ENCODE measurements at regions not wholly inside any gene's neighbourhood (a gene's known extent, or its start where the extent isn't known, plus 50 kb on each side); places are given as distances from the start of the nearest gene placed in this dataset.
"Not testable (repeated sequence)": the region's sequence is repeated elsewhere in the genome, so short reads cannot be mapped to it uniquely, and the experiment has no call there.

DNA sequence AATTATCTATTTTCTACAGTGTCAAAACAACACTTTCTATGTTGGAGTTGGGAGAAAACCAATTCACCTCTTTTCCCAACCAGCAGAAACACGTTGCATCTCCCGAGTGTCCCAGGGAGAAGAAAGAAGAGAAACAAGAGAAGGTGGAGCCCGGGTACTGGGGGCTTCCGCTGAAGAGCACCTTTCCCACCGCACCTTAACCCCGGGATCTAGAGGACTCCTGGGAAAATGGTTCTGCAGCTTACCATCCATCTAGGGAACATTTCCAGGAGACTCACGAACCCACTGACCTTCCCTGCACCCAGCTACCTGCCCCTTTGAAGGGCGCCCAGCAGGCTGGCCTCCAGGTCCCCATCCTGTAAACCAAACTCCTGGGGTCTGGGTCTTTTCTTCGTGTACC is 346.8 kb downstream of the TCERG1L start:
- Histone ChIP-seq H3K36me3 (ENCODE audit: control insufficient read depth, insufficient read depth, low read length, severe bottlenecking) (no peaks in the 10 kb centered on the region), H3K9me3 (ENCODE audit: control insufficient read depth, low read length) (no peaks in the 10 kb centered on the region), H3K9ac (ENCODE audit: low read length) (no peak overlapping the region), H3K27me3 (replicated peaks; ENCODE audit: control insufficient read depth, insufficient read depth, low read length) (no peaks in the 10 kb centered on the region), H3K4me3 (ENCODE audit: low read length) (no peak overlapping the region), H3K4me1 (ENCODE audit: control insufficient read depth, insufficient read depth, low read length) (no peaks in the 10 kb centered on the region)
- DNase-seq (ENCODE audit: low read depth): no peak

DNA sequence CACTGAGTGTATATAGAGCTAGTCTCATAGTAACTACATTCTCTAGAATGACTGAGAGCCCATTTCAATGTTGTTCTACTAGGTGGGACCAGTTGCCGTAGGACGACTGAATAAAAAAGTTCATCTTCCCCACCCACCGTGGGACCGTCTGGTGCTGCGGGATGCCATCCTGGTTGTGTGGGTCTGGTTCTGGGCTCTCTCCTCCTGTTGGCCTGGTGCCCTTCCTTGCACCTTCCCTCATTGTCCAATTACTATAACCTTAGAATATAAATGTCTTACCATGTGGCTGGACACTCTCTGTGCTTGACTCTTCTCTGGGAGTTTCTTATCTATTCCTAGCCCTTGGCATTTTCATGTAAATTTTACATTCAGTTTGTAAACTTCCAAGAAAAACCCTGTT is 344.4 kb downstream of the TCERG1L start:
- Histone ChIP-seq H3K9ac (ENCODE audit: low read length) (no peak overlapping the region), H3K4me3 (ENCODE audit: low read length) (no peak overlapping the region), H3K36me3 (ENCODE audit: control insufficient read depth, insufficient read depth, low read length, severe bottlenecking) (no peaks in the 10 kb centered on the region), H3K4me1 (ENCODE audit: control insufficient read depth, insufficient read depth, low read length) (no peaks in the 10 kb centered on the region), H3K9me3 (ENCODE audit: control insufficient read depth, low read length) (no peaks in the 10 kb centered on the region), H3K27me3 (replicated peaks; ENCODE audit: control insufficient read depth, insufficient read depth, low read length) (no peaks in the 10 kb centered on the region)
- DNase-seq (ENCODE audit: low read depth): no peak

DNA sequence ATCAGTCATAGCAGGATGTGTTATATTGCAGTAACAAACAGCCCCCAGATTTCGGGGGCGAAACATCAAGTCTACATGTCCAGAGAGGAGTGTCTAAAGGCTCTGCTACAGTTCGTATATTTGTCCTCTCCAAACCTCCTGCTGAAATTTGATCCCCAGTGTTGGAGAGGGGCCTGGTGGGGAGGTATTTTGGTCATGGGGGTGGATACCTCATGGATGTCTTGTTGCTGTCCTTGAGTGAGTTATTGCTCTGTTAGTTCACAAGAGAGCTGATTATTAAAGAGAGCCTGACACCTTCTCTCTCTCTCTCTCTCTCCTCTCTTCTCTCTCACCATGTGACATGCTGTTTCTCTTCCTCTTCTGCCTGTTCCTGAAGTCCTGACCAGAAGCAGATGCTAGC is 343.7 kb downstream of the TCERG1L start:
- H3K4me1 ChIP-seq (ENCODE audit: control insufficient read depth, insufficient read depth, low read length): no peaks in the 10 kb centered on the region

GRCh38 chr10:130968511-130968910 is 343.0 kb downstream of the TCERG1L start:
- H3K9ac ChIP-seq (ENCODE audit: low read length): no peak overlapping the region
- no peaks in the 10 kb centered on the region for H3K27me3 ChIP-seq (replicated peaks; ENCODE audit: control insufficient read depth, insufficient read depth, low read length)
- H3K4me3 ChIP-seq (ENCODE audit: low read length): no peak overlapping the region
- H3K4me1 ChIP-seq (ENCODE audit: control insufficient read depth, insufficient read depth, low read length): no peaks in the 10 kb centered on the region
- H3K9me3 ChIP-seq (ENCODE audit: control insufficient read depth, low read length): no peaks in the 10 kb centered on the region
- DNase-seq (ENCODE audit: low read depth): no peak
- no peaks in the 10 kb centered on the region for H3K36me3 ChIP-seq (ENCODE audit: control insufficient read depth, insufficient read depth, low read length, severe bottlenecking)

More for the DNA sequence above, 343.7 kb downstream of the TCERG1L start:
- DNase-seq (ENCODE audit: low read depth): no peak
- Histone ChIP-seq H3K27me3 (replicated peaks; ENCODE audit: control insufficient read depth, insufficient read depth, low read length) (no peaks in the 10 kb centered on the region), H3K4me3 (ENCODE audit: low read length) (no peak overlapping the region), H3K36me3 (ENCODE audit: control insufficient read depth, insufficient read depth, low read length, severe bottlenecking) (no peaks in the 10 kb centered on the region), H3K9ac (ENCODE audit: low read length) (no peak overlapping the region), H3K9me3 (ENCODE audit: control insufficient read depth, low read length) (no peaks in the 10 kb centered on the region)

DNA sequence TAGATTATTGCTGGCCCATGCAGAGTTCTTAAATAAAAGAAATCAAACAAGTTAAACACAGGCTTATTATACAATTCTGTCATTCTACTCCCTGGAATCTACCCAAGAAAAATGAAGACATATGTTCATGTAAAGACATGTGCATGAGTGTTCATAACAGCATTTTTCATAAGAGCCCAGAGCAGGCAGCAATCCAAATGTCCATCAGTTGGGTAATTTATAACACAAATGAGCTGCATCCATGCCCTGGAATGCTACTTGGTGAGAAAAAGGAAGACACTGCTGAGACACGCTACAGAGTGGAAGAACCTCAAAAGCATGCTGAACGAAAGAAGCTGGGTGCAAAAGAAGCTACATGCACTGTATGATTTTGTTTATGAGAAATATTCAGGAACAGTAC is 342.6 kb downstream of the TCERG1L start:
- Histone ChIP-seq H3K9me3 (ENCODE audit: control insufficient read depth, low read length) (no peaks in the 10 kb centered on the region), H3K4me1 (ENCODE audit: control insufficient read depth, insufficient read depth, low read length) (no peaks in the 10 kb centered on the region), H3K36me3 (ENCODE audit: control insufficient read depth, insufficient read depth, low read length, severe bottlenecking) (no peaks in the 10 kb centered on the region), H3K27me3 (replicated peaks; ENCODE audit: control insufficient read depth, insufficient read depth, low read length) (no peaks in the 10 kb centered on the region), H3K4me3 (ENCODE audit: low read length) (no peak overlapping the region), H3K9ac (ENCODE audit: low read length) (no peak overlapping the region)
- DNase-seq (ENCODE audit: low read depth): no peak

DNA sequence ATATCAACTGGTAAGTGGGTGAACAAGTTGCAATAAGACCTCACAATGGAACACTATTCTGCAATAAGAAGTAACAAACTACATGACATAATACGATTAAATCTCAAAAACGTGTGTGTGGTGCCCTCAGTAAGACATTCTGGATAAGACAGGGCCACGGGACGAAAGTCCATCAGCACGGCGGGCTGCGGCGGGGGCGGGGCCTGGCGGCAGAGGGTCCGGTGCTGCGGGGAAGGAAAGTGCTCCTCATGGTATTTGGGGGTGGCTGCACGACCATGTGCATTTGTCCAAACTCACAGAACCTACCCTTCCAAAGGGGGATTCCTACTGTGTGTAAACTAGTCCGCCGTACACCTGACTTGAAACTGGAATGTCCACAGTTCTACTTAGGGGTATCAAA is 341.8 kb downstream of the TCERG1L start:
- Histone ChIP-seq H3K27me3 (replicated peaks; ENCODE audit: control insufficient read depth, insufficient read depth, low read length) (no peaks in the 10 kb centered on the region), H3K9me3 (ENCODE audit: control insufficient read depth, low read length) (no peaks in the 10 kb centered on the region), H3K36me3 (ENCODE audit: control insufficient read depth, insufficient read depth, low read length, severe bottlenecking) (no peaks in the 10 kb centered on the region), H3K4me1 (ENCODE audit: control insufficient read depth, insufficient read depth, low read length) (no peaks in the 10 kb centered on the region), H3K9ac (ENCODE audit: low read length) (no peak overlapping the region), H3K4me3 (ENCODE audit: low read length) (no peak overlapping the region)
- no peak for DNase-seq (ENCODE audit: low read depth)

- H3K9me3 ChIP-seq (ENCODE audit: control insufficient read depth, low read length): no peaks in the 10 kb centered on the region
- no peak overlapping the region for H3K4me3 ChIP-seq (ENCODE audit: low read length)
- no peaks in the 10 kb centered on the region for H3K27me3 ChIP-seq (replicated peaks; ENCODE audit: control insufficient read depth, insufficient read depth, low read length)
- no peak overlapping the region for H3K9ac ChIP-seq (ENCODE audit: low read length)
- DNase-seq (ENCODE audit: low read depth): no peak
- no peaks in the 10 kb centered on the region for H3K36me3 ChIP-seq (ENCODE audit: control insufficient read depth, insufficient read depth, low read length, severe bottlenecking)
- H3K4me1 ChIP-seq (ENCODE audit: control insufficient read depth, insufficient read depth, low read length): no peaks in the 10 kb centered on the region
These were observed 341.0 kb downstream of the TCERG1L start for GRCh38 chr10:130970341-130971122.

- Histone ChIP-seq H3K4me3 (ENCODE audit: low read length) (no peak overlapping the region), H3K36me3 (ENCODE audit: control insufficient read depth, insufficient read depth, low read length, severe bottlenecking) (no peaks in the 10 kb centered on the region), H3K9me3 (ENCODE audit: control insufficient read depth, low read length) (no peaks in the 10 kb centered on the region), H3K27me3 (replicated peaks; ENCODE audit: control insufficient read depth, insufficient read depth, low read length) (no peaks in the 10 kb centered on the region), H3K9ac (ENCODE audit: low read length) (no peak overlapping the region), H3K4me1 (ENCODE audit: control insufficient read depth, insufficient read depth, low read length) (no peaks in the 10 kb centered on the region)
- DNase-seq (ENCODE audit: low read depth): no peak
These were observed 340.4 kb downstream of the TCERG1L start for GRCh38 chr10:130971123-130971435.

DNA sequence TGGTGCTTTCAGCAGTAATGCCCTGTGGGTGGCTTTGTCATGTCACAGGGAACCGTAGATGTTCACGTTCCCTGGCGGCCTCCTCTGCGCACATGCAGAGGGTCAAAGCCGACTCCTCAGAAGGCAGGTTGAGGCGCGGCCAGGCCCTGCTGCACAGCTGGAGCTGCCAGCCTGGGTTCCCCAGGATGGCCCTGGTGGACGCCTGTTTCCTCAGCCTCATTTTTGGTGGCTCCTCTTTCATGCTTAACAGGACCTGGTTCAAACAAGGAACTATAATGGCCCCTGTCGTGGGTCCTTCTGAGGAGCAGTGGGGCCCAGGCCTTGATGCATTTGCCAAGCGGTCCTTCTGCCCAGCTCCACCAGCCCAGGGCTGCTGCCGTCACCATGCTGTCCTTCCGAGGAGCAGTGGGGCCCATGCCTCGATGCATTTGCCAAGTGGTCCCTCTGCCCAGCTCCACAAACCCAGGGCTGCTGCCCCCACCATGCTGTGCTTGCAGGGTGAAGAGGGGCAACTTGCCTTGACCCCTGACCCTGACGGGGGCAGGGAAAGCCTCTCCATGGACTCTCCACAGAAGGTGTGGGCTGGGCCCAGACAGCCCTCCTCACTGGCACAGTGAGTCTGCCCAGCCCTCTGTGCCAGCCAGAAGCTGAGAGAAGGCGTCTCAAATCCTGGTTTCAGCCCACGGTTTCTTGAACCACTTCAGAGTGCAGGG is 338.2 kb downstream of the TCERG1L start:
- Histone ChIP-seq H3K4me3 (ENCODE audit: low read length) (no peak overlapping the region), H3K9ac (ENCODE audit: low read length) (no peak overlapping the region), H3K27me3 (replicated peaks; ENCODE audit: control insufficient read depth, insufficient read depth, low read length) (no peaks in the 10 kb centered on the region), H3K9me3 (ENCODE audit: control insufficient read depth, low read length) (no peaks in the 10 kb centered on the region), H3K4me1 (ENCODE audit: control insufficient read depth, insufficient read depth, low read length) (no peaks in the 10 kb centered on the region), H3K36me3 (ENCODE audit: control insufficient read depth, insufficient read depth, low read length, severe bottlenecking) (no peaks in the 10 kb centered on the region)
- DNase-seq (ENCODE audit: low read depth): no peak

GRCh38 chr10:130974166-130974565 is 337.4 kb downstream of the TCERG1L start:
- no peaks in the 10 kb centered on the region for H3K36me3 ChIP-seq (ENCODE audit: control insufficient read depth, insufficient read depth, low read length, severe bottlenecking)
- DNase-seq (ENCODE audit: low read depth): no peak
- no peak overlapping the region for H3K9ac ChIP-seq (ENCODE audit: low read length)
- no peaks in the 10 kb centered on the region for H3K4me1 ChIP-seq (ENCODE audit: control insufficient read depth, insufficient read depth, low read length)
- H3K27me3 ChIP-seq (replicated peaks; ENCODE audit: control insufficient read depth, insufficient read depth, low read length): no peaks in the 10 kb centered on the region
- H3K9me3 ChIP-seq (ENCODE audit: control insufficient read depth, low read length): no peaks in the 10 kb centered on the region
- no peak overlapping the region for H3K4me3 ChIP-seq (ENCODE audit: low read length)

GRCh38 chr10:130975351-130975750 is 336.2 kb downstream of the TCERG1L start:
- not testable (repeated sequence) for H3K36me3 ChIP-seq (ENCODE audit: control insufficient read depth, insufficient read depth, low read length, severe bottlenecking); H3K4me3 ChIP-seq (ENCODE audit: low read length); H3K4me1 ChIP-seq (ENCODE audit: control insufficient read depth, insufficient read depth, low read length); DNase-seq (ENCODE audit: low read depth); H3K9ac ChIP-seq (ENCODE audit: low read length); H3K9me3 ChIP-seq (ENCODE audit: control insufficient read depth, low read length); H3K27me3 ChIP-seq (replicated peaks; ENCODE audit: control insufficient read depth, insufficient read depth, low read length)
